BJ (cell line): ENCODE measurements at regions not wholly inside any gene's neighbourhood (a gene's known extent, or its start where the extent isn't known, plus 50 kb on each side); places are given as distances from the start of the nearest gene placed in this dataset.

Experiments
- CTCF ChIA-PET: fragments of 350-600 bp; formaldehyde crosslinking; extraction: SDS; loops from one replicate; lab custom pipeline; 2021; ENCODE audit warnings: antibody characterized with exemption, inconsistent platforms; lab: Yijun Ruan, JAX
- POLR2A ChIA-PET: fragments of 300-600 bp; sonication (Branson Sonifier 250); formaldehyde crosslinking; extraction: SDS; loops from one replicate; lab custom pipeline; 2021; ENCODE audit warnings: antibody characterized with exemption; lab: Charles Lee
- DNase-seq: peaks from one replicate; pipeline ENCODE4 v3.0.0-alpha.2; 2011; ENCODE audit warnings: low read depth
- H3K27me3 ChIP-seq: 2 replicates; pipeline ENCODE4 v1.6.0; 2011; ENCODE audit warnings: low read length; ENCODE audit not compliant: control insufficient read depth, insufficient read depth
- H3K36me3 ChIP-seq: 2 replicates; pipeline ENCODE4 v1.5.1; 2011; ENCODE audit warnings: low read length; ENCODE audit not compliant: control insufficient read depth, insufficient read depth
- H3K4me3 ChIP-seq: 2 replicates; pipeline ENCODE4 v1.5.1; 2011; ENCODE audit warnings: low read depth, mild to moderate bottlenecking, control low read depth, low read length
- TF ChIP-seq, protein P1 (sequence below): IDR thresholded peaks from 2 replicates; pipeline ENCODE4 v1.5.1; 2011; ENCODE audit warnings: low read depth, mild to moderate bottlenecking, control low read depth, inconsistent platforms, low read length, moderate library complexity; ENCODE audit not compliant: insufficient read depth

DNA sequence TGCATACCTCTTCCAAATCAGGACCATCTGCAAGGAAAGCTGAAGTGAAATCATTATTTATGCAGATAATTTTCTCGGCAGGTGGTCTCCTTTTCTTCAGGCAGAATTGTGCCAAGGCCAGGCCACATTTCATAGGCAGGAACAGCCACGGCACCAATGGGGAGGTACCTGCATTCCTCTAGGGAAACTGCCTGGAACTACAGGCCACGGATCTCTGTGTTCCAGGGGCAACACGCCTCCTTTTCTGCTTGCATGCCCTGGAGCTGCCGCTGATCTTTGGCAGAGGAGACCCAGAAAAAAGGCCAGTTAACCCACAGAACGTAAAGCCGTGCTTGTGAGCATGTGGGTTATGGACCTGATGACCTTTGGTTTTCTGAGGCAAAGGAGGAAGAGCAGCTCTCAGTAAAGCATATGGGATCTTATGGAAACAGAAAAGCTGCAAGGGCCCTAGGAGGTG is 111.2 kb upstream of the KIAA1217 start:
- ChIA-PET POLR2A (no interaction called here), CTCF (interaction anchor here (0.5 to 0.7 kb wide), 2 partner anchors 98 to 344 kb away, joined by 3 to 4 read pairs; no protein-coding TSS in a partner anchor)
- no peak for DNase-seq
- Histone ChIP-seq H3K4me3 (no peak overlapping the region), H3K27me3 (no peaks in the 10 kb centered on the region), H3K36me3 (no peaks in the 10 kb centered on the region)
- TF ChIP-seq, protein P1, sequence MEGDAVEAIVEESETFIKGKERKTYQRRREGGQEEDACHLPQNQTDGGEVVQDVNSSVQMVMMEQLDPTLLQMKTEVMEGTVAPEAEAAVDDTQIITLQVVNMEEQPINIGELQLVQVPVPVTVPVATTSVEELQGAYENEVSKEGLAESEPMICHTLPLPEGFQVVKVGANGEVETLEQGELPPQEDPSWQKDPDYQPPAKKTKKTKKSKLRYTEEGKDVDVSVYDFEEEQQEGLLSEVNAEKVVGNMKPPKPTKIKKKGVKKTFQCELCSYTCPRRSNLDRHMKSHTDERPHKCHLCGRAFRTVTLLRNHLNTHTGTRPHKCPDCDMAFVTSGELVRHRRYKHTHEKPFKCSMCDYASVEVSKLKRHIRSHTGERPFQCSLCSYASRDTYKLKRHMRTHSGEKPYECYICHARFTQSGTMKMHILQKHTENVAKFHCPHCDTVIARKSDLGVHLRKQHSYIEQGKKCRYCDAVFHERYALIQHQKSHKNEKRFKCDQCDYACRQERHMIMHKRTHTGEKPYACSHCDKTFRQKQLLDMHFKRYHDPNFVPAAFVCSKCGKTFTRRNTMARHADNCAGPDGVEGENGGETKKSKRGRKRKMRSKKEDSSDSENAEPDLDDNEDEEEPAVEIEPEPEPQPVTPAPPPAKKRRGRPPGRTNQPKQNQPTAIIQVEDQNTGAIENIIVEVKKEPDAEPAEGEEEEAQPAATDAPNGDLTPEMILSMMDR, result no peak

DNA sequence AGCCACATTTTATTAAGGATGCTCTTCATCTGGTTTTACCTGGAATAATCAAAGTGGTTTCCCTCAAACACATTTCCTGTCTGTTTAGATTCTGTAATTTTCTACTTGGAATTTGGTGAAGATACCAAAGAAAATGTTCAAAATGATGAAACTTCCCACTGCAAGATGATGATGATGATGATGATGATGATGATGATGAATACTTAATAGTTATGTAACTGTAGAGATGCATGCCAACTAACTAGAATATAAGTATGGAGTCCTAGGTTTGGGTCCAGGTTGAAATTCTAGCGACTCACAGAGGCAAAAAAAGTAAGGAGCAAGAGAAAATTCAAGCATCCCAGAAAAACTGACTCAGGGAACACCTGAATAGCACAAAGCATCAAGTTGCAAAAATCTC is 104.0 kb upstream of the KIAA1217 start:
- no peak for DNase-seq
- ChIA-PET CTCF (no interaction called here), POLR2A (no interaction called here)
- no peaks in the 10 kb centered on the region for H3K36me3 ChIP-seq
- H3K27me3 ChIP-seq, result no peaks in the 10 kb centered on the region
- TF ChIP-seq, protein P1, result no peak
- H3K4me3 ChIP-seq, result no peak overlapping the region

DNA sequence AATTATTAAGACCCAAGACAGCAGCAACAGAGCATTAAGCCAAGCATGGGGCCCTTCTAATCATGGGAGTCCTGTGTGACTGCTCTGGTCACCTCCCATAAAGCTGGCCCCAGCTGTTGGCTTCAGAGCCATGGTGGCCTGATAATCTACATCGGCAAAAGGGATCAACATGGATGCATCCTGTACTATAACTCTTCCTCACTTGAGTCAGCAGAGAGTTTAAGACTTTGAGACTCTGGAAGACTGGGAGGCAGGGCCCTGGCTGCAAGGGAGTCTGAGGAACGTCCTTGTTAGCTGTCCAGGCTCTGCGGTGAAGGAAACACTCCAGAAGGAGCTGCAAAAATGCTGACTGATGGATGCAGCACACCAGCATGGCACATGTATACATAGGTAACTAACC is 95.0 kb upstream of the KIAA1217 start:
- CTCF ChIA-PET, result no interaction called here
- POLR2A ChIA-PET, result interaction anchor here (0.5 kb wide), 1 partner anchor 171 kb away, joined by 3 read pairs; no protein-coding TSS in a partner anchor
- Histone ChIP-seq H3K4me3 (no peak overlapping the region), H3K27me3 (no peaks in the 10 kb centered on the region), H3K36me3 (no peaks in the 10 kb centered on the region)
- TF ChIP-seq, protein P1, result no peak
- no peak for DNase-seq

DNA sequence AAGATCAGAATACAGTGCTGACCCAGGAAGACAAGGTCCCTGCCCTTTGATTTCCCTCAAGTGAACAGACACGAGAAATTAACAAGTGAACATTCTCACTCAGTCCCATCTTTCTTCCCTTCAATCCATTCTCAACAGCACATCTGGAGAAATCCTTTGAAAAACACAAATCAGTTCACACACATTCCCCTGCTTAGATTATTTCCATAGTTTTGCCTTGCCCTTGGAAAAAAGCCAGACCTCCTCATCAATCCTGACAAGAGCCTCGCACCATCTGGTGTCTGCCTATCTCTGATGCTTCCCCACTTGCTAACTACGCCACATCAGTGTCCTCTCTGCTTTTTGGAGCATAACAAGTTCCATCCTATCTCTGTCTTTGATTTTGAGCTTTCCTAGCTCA is 94.4 kb upstream of the KIAA1217 start:
- POLR2A ChIA-PET, result interaction anchor here (0.5 kb wide), 1 partner anchor 170 kb away, joined by 3 read pairs; no protein-coding TSS in a partner anchor
- no peaks in the 10 kb centered on the region for H3K27me3 ChIP-seq
- no peak overlapping the region for H3K4me3 ChIP-seq
- CTCF ChIA-PET, result no interaction called here
- no peaks in the 10 kb centered on the region for H3K36me3 ChIP-seq
- TF ChIP-seq, protein P1, result no peak
- DNase-seq, result no peak

DNA sequence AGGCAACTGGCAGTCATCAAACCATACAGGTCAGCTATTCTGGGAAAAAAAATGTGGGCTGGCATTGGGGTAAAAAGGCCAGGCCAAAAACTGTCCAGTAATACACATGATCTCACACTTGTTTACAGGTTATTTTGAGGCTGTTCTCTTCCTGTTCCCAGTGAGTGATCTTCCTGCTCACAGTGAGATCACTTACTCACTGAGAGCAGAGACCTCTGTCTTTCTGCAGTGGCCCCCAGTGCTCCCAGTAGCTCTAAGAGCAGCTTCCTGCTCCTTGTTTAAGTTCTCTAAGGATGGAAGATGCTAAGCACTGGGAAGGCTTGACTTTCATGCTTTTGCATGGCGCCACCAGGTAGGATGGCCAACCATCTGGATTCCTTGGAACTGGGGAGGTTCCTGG is 93.5 kb upstream of the KIAA1217 start:
- DNase-seq, result no peak
- POLR2A ChIA-PET, result no interaction called here
- H3K4me3 ChIP-seq, result no peak overlapping the region
- CTCF ChIA-PET, result no interaction called here
- H3K36me3 ChIP-seq, result no peaks in the 10 kb centered on the region
- TF ChIP-seq, protein P1, result no peak
- no peaks in the 10 kb centered on the region for H3K27me3 ChIP-seq
